Neural cell (in vitro differentiated cells): ENCODE measurements at regions not wholly inside any gene's neighbourhood (a gene's known extent, or its start where the extent isn't known, plus 50 kb on each side); places are given as distances from the start of the nearest gene placed in this dataset.

Experiments
- CTCF ChIP-seq: fragments of 450-650 bp; IDR thresholded peaks from 2 replicates; pipeline ENCODE4 v1.5.1; 2014; ENCODE audit warnings: antibody characterized with exemption, mild to moderate bottlenecking, moderate library complexity; ENCODE audit not compliant: poor library complexity, severe bottlenecking
- EP300 ChIP-seq: fragments of 450-650 bp; conservative IDR thresholded peaks from 2 replicates; pipeline ENCODE4 v1.6.1; 2014; ENCODE audit warnings: antibody characterized with exemption, mild to moderate bottlenecking, moderate library complexity; ENCODE audit not compliant: poor library complexity, severe bottlenecking
- EZH2 ChIP-seq: fragments of 200-600, 300-800 bp; shearing (Covaris generic), sonication (generic); IDR thresholded peaks from 2 replicates; pipeline ENCODE4 v1.6.1; 2014; ENCODE audit warnings: antibody characterized with exemption, low read length, borderline replicate concordance, mild to moderate bottlenecking; ENCODE audit not compliant: insufficient read depth, poor library complexity, severe bottlenecking
- MXI1 ChIP-seq: fragments of 450-650 bp; conservative IDR thresholded peaks from 2 replicates; pipeline ENCODE4 v1.6.1; 2014; ENCODE audit warnings: antibody characterized with exemption, mild to moderate bottlenecking; ENCODE audit not compliant: poor library complexity, severe bottlenecking
- POLR2AphosphoS5 ChIP-seq: IDR thresholded peaks from 2 replicates; pipeline ENCODE4 v1.6.1; 2012
- RAD21 ChIP-seq: fragments of 450-650 bp; conservative IDR thresholded peaks from 2 replicates; pipeline ENCODE4 v1.6.1; 2014; ENCODE audit warnings: antibody characterized with exemption, mild to moderate bottlenecking, moderate library complexity
- REST ChIP-seq: IDR thresholded peaks from 2 replicates; pipeline ENCODE4 v1.6.1; 2012; ENCODE audit warnings: borderline replicate concordance
- SMC3 ChIP-seq: fragments of 450-650 bp; conservative IDR thresholded peaks from 2 replicates; pipeline ENCODE4 v1.6.1; 2014; ENCODE audit warnings: antibody characterized with exemption, mild to moderate bottlenecking, moderate library complexity; ENCODE audit not compliant: poor library complexity
- TAF1 ChIP-seq: IDR thresholded peaks from 2 replicates; pipeline ENCODE4 v1.6.1; 2012; ENCODE audit warnings: low read depth

- no peak for TF ChIP-seq CTCF
- no peak for TF ChIP-seq POLR2AphosphoS5
- no peak for TF ChIP-seq EZH2
- TF ChIP-seq SMC3: no peak
- no peak for TF ChIP-seq RAD21
- no peak for TF ChIP-seq EP300
- no peak for TF ChIP-seq REST
- no peak for TF ChIP-seq MXI1
- TF ChIP-seq TAF1: no peak
These were observed 139.3 kb downstream of the MRPL14 start for GRCh38 chr6:43987838-43988439.
